K562 (cell line): ENCODE measurements at regions not wholly inside any gene's neighbourhood (a gene's known extent, or its start where the extent isn't known, plus 50 kb on each side); places are given as distances from the start of the nearest gene placed in this dataset.

Experiments
- ATAC-seq: fragments of 200-7000 bp; cut with Tn5 transposase; 3 replicates; pipeline ENCODE4 v1.9.1; 2020; ENCODE audit warnings: moderate library complexity
- BruUV-seq: library from RNA; stranded (reverse); fragments of 400-500 nt; replicated peaks from 2 replicates; lab custom pipeline; 2021; lab: Mats Ljungman, UMichigan
- CTCF ChIA-PET: fragments of 300-600 bp; formaldehyde crosslinking; extraction: SDS; loops from one replicate; lab custom pipeline; 2021; ENCODE audit warnings: low intra/inter-chr PET ratio; lab: Yijun Ruan, JAX
- POLR2A ChIA-PET: fragments of 300-600, 350-650 bp; sonication (Branson Sonifier 250); formaldehyde crosslinking; extraction: SDS; loops from one replicate; lab custom pipeline; 2021; ENCODE audit warnings: antibody characterized with exemption, inconsistent platforms; lab: Yijun Ruan, JAX
- DNase-seq, 4 experiments: peaks; one replicate each; pipeline versions ENCODE4 v3.0.0 to v3.0.0-alpha.2; 2011 to 2018; ENCODE audit warnings: low spot score in 3 of 4, mixed read lengths in 3 of 4; ENCODE audit errors: extremely low read depth in 1 of 4
- FAIRE-seq: peaks from 2 replicates; lab custom pipeline; 2011; peaks lifted over from hg19 to GRCh38; lab: Jason Lieb, UNC
- H2AFZ ChIP-seq: 2 replicates; pipeline ENCODE4 v1.6.0; 2011; ENCODE audit warnings: low read depth, low read length, control low read depth, inconsistent platforms
- H3K27ac ChIP-seq: fragments of 200-600 bp; 3 replicates; pipeline ENCODE4 v1.8.0; 2011; ENCODE audit warnings: low read depth, mild to moderate bottlenecking, control low read depth, inconsistent platforms, low read length, moderate library complexity, mixed read lengths; ENCODE audit errors: extremely low read depth
- H3K27me3 ChIP-seq, 2 experiments: fragments of 300-600 bp in 1 of 2; 2 replicates in 1 of 2; 3 replicates in 1 of 2; pipeline versions ENCODE4 v1.6.0 to v1.8.0; 2011; ENCODE audit warnings: inconsistent platforms in 2 of 2, low read length in 2 of 2, mild to moderate bottlenecking in 1 of 2, mixed read lengths in 1 of 2, moderate library complexity in 1 of 2; ENCODE audit not compliant: control insufficient read depth in 2 of 2, insufficient read depth in 2 of 2
- H3K36me3 ChIP-seq: fragments of 300-600 bp; 3 replicates; pipeline ENCODE4 v1.8.0; 2011; ENCODE audit warnings: mild to moderate bottlenecking, low read length, inconsistent platforms; ENCODE audit not compliant: control insufficient read depth, insufficient read depth
- H3K4me1 ChIP-seq, 2 experiments: fragments of 200-600 bp in 1 of 2; replicated peaks in 1 of 2; 2 replicates in 1 of 2; 3 replicates in 1 of 2; pipeline versions ENCODE4 v1.5.1 to v1.8.0; 2011; ENCODE audit warnings: inconsistent platforms in 2 of 2, low read length in 2 of 2, mild to moderate bottlenecking in 1 of 2, mixed read lengths in 1 of 2, moderate library complexity in 1 of 2; ENCODE audit not compliant: control insufficient read depth in 2 of 2, insufficient read depth in 2 of 2
- H3K4me2 ChIP-seq: 2 replicates; pipeline ENCODE4 v1.6.1; 2011; ENCODE audit warnings: low read length, control low read depth, inconsistent platforms, mixed read lengths; ENCODE audit not compliant: insufficient read depth
- H3K4me3 ChIP-seq: fragments of 200-600 bp; sonication (generic), shearing (Covaris generic); 2 replicates; pipeline ENCODE4 v1.5.1; 2016; ENCODE audit warnings: control low read depth, inconsistent platforms
- H3K79me2 ChIP-seq: fragments of 200-600 bp; 3 replicates; pipeline ENCODE4 v1.8.0; 2011; ENCODE audit warnings: low read length, inconsistent platforms; ENCODE audit not compliant: control insufficient read depth, insufficient read depth
- H3K9ac ChIP-seq, 2 experiments: 2 replicates each; pipeline versions ENCODE4 v1.6.0 to v1.6.1; 2011; ENCODE audit warnings: low read depth in 2 of 2, low read length in 2 of 2, control low read depth in 1 of 2, inconsistent platforms in 1 of 2, mild to moderate bottlenecking in 1 of 2, mixed read lengths in 1 of 2; ENCODE audit not compliant: insufficient read depth in 1 of 2
- H3K9me1 ChIP-seq: one replicate; pipeline ENCODE4 v1.6.0; 2011; ENCODE audit warnings: inconsistent platforms, mild to moderate bottlenecking, low read length, moderate library complexity; ENCODE audit not compliant: control insufficient read depth, insufficient read depth
- H3K9me3 ChIP-seq: replicated peaks from 2 replicates; pipeline ENCODE4 v1.5.1; 2011; ENCODE audit warnings: low read depth, low read length, inconsistent platforms; ENCODE audit not compliant: control insufficient read depth, insufficient read depth
- H4K20me1 ChIP-seq: replicated peaks from 2 replicates; pipeline ENCODE4 v1.6.1; 2011; ENCODE audit warnings: low read length, inconsistent platforms, mixed read lengths; ENCODE audit not compliant: control insufficient read depth, insufficient read depth
- CAMTA2 ChIP-seq: fragments of 250-450 bp; sonication (Bioruptor Pico); conservative IDR thresholded peaks from 2 replicates; pipeline ENCODE4 v1.5.1; 2022
- CCNT2 ChIP-seq: IDR thresholded peaks from 2 replicates; pipeline ENCODE4 v1.6.1; 2011; ENCODE audit warnings: borderline replicate concordance, low read depth, mild to moderate bottlenecking, moderate library complexity, mixed read lengths, low read length; ENCODE audit not compliant: insufficient read length; ENCODE audit errors: extremely low read depth
- HDAC2 ChIP-seq: fragments of 450-650 bp; IDR thresholded peaks from 2 replicates; pipeline ENCODE4 v1.6.1; 2016; ENCODE audit warnings: mild to moderate bottlenecking
- HSF4 ChIP-seq: fragments of 250-450 bp; sonication (Bioruptor Pico); IDR thresholded peaks from 2 replicates; pipeline ENCODE4 v2.1.2; 2022; ENCODE audit warnings: mild to moderate bottlenecking, moderate library complexity, borderline replicate concordance
- MAZ ChIP-seq, 2 experiments: fragments of 450-650 bp in 1 of 2; sonication (generic) in 1 of 2; formaldehyde crosslinking; IDR thresholded peaks in 1 of 2; conservative IDR thresholded peaks in 1 of 2; 2 replicates each; pipeline versions ENCODE4 v1.4.0 to v1.5.0; 2020; ENCODE audit warnings: mild to moderate bottlenecking in 1 of 2, missing genetic modification reagents in 1 of 2
- POLR2A ChIP-seq: fragments of 450-650 bp; conservative IDR thresholded peaks from 2 replicates; pipeline ENCODE4 v1.6.1; 2016
- RBBP5 ChIP-seq: fragments of 200-600 bp; sonication (generic); IDR thresholded peaks from 2 replicates; pipeline ENCODE4 v1.6.1; 2012; ENCODE audit warnings: borderline replicate concordance, mild to moderate bottlenecking, low read length, control low read depth, inconsistent platforms; ENCODE audit not compliant: insufficient read depth, poor library complexity, severe bottlenecking
- RBFOX2 ChIP-seq: fragments of 200-400 bp; formaldehyde crosslinking; IDR thresholded peaks from 2 replicates; pipeline ENCODE4 v1.6.1; 2017; ENCODE audit warnings: low read depth, mild to moderate bottlenecking, low read length, moderate library complexity
- SIN3B ChIP-seq: fragments of 450-650 bp; IDR thresholded peaks from 2 replicates; pipeline ENCODE4 v1.6.1; 2017; ENCODE audit warnings: low read depth, mild to moderate bottlenecking, moderate library complexity
- SMARCC2 ChIP-seq: fragments of 450-650 bp; IDR thresholded peaks from 2 replicates; pipeline ENCODE4 v1.6.1; 2017; ENCODE audit warnings: antibody characterized with exemption, moderate library complexity, mild to moderate bottlenecking, low read depth
- ZNF561 ChIP-seq: fragments of 450-650 bp; formaldehyde crosslinking; conservative IDR thresholded peaks from 2 replicates; pipeline ENCODE4 v1.4.0; 2020; ENCODE audit warnings: mild to moderate bottlenecking, moderate library complexity
- ZNF57 ChIP-seq: fragments of 450-650 bp; formaldehyde crosslinking; IDR thresholded peaks from 2 replicates; pipeline ENCODE4 v1.4.0; 2020; ENCODE audit warnings: mild to moderate bottlenecking, moderate library complexity
- WGBS: fragments of 100-300 bp; shearing (Covaris generic); methylation state at CpG from one replicate; pipeline ENCODE4 v1.1.6; 2016; ENCODE audit warnings: low coverage, mixed read lengths; ENCODE audit not compliant: insufficient coverage; ENCODE audit errors: missing lambda C conversion rate; 5-methylcytosine and 5-hydroxymethylcytosine counted together
- in situ Hi-C: fragments of 300-500 bp; cut with MboI; formaldehyde crosslinking; loops from 4 replicates; pipeline ENCODE4 v1.15.0; 2018; ENCODE audit warnings: inconsistent platforms, mixed read lengths
- intact Hi-C: fragments of 100-400 bp; cut with micrococcal nuclease; formaldehyde crosslinking; loops from 2 replicates; pipeline ENCODE4 v1.14.2; 2022
- TF ChIP-seq, protein P1 (sequence below): fragments of 450-650 bp; IDR thresholded peaks from 2 replicates; pipeline ENCODE4 v1.6.1; 2016; ENCODE audit warnings: mild to moderate bottlenecking, moderate library complexity

DNA sequence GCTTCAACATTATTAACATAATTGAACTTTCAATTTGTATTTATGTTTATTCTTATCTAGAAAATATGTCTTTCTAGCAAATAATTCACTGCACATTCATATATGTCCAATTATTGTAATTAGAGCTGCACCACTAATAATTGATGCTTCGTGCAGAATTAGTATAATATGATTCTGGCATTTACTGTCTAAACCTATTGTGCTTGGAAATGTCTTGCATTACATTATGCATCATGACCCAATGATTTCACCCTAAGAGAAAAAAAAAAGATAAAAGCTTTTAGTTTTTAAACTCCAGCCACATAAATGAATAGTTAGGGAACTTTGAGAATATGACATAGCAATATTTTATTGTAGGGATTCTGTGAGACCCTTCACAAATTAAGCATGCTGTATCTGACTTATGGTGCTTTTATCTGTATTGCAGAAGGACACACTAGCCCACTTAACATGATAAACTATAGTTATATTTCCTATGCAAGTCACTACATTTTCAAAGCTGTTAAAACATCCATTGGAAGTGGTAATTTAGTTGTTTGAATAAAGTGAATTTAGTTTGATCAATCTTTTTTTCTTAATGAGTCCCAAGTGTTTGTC, 1609.1 kb downstream of the REEP3 start:
- 0% methylated on average over 1 of the region's 1 CpG for WGBS
- DNase-seq (no peak), ATAC-seq (no peak), FAIRE-seq (no peak)
- no peaks in the 10 kb centered on the region for H3K79me2 ChIP-seq
- H2AFZ ChIP-seq = no peak overlapping the region
- H3K4me3 ChIP-seq = no peak overlapping the region
- POLR2A ChIA-PET = no interaction called here
- no peaks in the 10 kb centered on the region for H3K4me1 ChIP-seq
- in situ Hi-C loops = no loop called here
- H4K20me1 ChIP-seq = no peaks in the 10 kb centered on the region
- no peak overlapping the region for H3K27ac ChIP-seq
- no peak overlapping the region for H3K4me2 ChIP-seq
- H3K9ac ChIP-seq = no peak overlapping the region
- H3K9me1 ChIP-seq = no peaks in the 10 kb centered on the region
- intact Hi-C loops = no loop called here
- no peaks in the 10 kb centered on the region for H3K36me3 ChIP-seq
- CTCF ChIA-PET = no interaction called here
- no TSS peak for BruUV-seq
- no peaks in the 10 kb centered on the region for H3K9me3 ChIP-seq
- H3K27me3 ChIP-seq = no peaks in the 10 kb centered on the region
- no peak for TF ChIP-seq MAZ (CRISPR knock-in tag; conservative IDR thresholded peaks at IDR 0.05 in 1 of 2, IDR thresholded peaks at IDR 0.05 in 1 of 2)
- no peak for TF ChIP-seq CAMTA2
- no peak for TF ChIP-seq HSF4
- no peak for TF ChIP-seq HDAC2
- TF ChIP-seq SMARCC2 = no peak
- TF ChIP-seq ZNF57 (CRISPR knock-in tag) = no peak
- TF ChIP-seq POLR2A = no peak
- TF ChIP-seq, protein P1, sequence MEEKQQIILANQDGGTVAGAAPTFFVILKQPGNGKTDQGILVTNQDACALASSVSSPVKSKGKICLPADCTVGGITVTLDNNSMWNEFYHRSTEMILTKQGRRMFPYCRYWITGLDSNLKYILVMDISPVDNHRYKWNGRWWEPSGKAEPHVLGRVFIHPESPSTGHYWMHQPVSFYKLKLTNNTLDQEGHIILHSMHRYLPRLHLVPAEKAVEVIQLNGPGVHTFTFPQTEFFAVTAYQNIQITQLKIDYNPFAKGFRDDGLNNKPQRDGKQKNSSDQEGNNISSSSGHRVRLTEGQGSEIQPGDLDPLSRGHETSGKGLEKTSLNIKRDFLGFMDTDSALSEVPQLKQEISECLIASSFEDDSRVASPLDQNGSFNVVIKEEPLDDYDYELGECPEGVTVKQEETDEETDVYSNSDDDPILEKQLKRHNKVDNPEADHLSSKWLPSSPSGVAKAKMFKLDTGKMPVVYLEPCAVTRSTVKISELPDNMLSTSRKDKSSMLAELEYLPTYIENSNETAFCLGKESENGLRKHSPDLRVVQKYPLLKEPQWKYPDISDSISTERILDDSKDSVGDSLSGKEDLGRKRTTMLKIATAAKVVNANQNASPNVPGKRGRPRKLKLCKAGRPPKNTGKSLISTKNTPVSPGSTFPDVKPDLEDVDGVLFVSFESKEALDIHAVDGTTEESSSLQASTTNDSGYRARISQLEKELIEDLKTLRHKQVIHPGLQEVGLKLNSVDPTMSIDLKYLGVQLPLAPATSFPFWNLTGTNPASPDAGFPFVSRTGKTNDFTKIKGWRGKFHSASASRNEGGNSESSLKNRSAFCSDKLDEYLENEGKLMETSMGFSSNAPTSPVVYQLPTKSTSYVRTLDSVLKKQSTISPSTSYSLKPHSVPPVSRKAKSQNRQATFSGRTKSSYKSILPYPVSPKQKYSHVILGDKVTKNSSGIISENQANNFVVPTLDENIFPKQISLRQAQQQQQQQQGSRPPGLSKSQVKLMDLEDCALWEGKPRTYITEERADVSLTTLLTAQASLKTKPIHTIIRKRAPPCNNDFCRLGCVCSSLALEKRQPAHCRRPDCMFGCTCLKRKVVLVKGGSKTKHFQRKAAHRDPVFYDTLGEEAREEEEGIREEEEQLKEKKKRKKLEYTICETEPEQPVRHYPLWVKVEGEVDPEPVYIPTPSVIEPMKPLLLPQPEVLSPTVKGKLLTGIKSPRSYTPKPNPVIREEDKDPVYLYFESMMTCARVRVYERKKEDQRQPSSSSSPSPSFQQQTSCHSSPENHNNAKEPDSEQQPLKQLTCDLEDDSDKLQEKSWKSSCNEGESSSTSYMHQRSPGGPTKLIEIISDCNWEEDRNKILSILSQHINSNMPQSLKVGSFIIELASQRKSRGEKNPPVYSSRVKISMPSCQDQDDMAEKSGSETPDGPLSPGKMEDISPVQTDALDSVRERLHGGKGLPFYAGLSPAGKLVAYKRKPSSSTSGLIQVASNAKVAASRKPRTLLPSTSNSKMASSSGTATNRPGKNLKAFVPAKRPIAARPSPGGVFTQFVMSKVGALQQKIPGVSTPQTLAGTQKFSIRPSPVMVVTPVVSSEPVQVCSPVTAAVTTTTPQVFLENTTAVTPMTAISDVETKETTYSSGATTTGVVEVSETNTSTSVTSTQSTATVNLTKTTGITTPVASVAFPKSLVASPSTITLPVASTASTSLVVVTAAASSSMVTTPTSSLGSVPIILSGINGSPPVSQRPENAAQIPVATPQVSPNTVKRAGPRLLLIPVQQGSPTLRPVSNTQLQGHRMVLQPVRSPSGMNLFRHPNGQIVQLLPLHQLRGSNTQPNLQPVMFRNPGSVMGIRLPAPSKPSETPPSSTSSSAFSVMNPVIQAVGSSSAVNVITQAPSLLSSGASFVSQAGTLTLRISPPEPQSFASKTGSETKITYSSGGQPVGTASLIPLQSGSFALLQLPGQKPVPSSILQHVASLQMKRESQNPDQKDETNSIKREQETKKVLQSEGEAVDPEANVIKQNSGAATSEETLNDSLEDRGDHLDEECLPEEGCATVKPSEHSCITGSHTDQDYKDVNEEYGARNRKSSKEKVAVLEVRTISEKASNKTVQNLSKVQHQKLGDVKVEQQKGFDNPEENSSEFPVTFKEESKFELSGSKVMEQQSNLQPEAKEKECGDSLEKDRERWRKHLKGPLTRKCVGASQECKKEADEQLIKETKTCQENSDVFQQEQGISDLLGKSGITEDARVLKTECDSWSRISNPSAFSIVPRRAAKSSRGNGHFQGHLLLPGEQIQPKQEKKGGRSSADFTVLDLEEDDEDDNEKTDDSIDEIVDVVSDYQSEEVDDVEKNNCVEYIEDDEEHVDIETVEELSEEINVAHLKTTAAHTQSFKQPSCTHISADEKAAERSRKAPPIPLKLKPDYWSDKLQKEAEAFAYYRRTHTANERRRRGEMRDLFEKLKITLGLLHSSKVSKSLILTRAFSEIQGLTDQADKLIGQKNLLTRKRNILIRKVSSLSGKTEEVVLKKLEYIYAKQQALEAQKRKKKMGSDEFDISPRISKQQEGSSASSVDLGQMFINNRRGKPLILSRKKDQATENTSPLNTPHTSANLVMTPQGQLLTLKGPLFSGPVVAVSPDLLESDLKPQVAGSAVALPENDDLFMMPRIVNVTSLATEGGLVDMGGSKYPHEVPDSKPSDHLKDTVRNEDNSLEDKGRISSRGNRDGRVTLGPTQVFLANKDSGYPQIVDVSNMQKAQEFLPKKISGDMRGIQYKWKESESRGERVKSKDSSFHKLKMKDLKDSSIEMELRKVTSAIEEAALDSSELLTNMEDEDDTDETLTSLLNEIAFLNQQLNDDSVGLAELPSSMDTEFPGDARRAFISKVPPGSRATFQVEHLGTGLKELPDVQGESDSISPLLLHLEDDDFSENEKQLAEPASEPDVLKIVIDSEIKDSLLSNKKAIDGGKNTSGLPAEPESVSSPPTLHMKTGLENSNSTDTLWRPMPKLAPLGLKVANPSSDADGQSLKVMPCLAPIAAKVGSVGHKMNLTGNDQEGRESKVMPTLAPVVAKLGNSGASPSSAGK = no peak
- no peak for TF ChIP-seq SIN3B
- no peak for TF ChIP-seq CCNT2
- TF ChIP-seq ZNF561 (CRISPR knock-in tag) = no peak
- TF ChIP-seq RBBP5 = no peak
- no peak for TF ChIP-seq RBFOX2
